ENCODE measurements at regions not wholly inside any gene's neighbourhood (a gene's known extent, or its start where the extent isn't known, plus 50 kb on each side); places are given as distances from the start of the nearest gene placed in this dataset.

- Histone ChIP-seq H3K4me2 (ENCODE audit: low read depth, low read length) (no peak overlapping the region), H3K9ac (ENCODE audit: insufficient read depth, low read depth, low read length) (no peak overlapping the region), H3K36me3 (replicated peaks in 1 of 2; ENCODE audit: control insufficient read depth in 1 of 2, insufficient read depth in 2 of 2, low read length in 2 of 2) (no peaks in the 10 kb centered on the region), H3K4me3 (replicated peaks in 1 of 3; ENCODE audit: insufficient read depth in 1 of 3, low read depth in 2 of 3, low read length in 3 of 3) (no peak overlapping the region), H3K27me3 (ENCODE audit: control insufficient read depth in 1 of 2, insufficient read depth in 2 of 2, low read length in 2 of 2) (no peaks in the 10 kb centered on the region; a peak in 1 of 5 replicates), H2AFZ (ENCODE audit: low read length) (no peak overlapping the region), H3K4me1 (ENCODE audit: insufficient read depth, low read length) (no peaks in the 10 kb centered on the region), H4K20me1 (ENCODE audit: insufficient read depth, low read length) (no peaks in the 10 kb centered on the region), H3K79me2 (ENCODE audit: insufficient read depth, low read length) (no peaks in the 10 kb centered on the region), H3K27ac (ENCODE audit: extremely low read length, insufficient read depth, low read length) (no peak overlapping the region), H3K9me3 (ENCODE audit: low read length) (no peaks in the 10 kb centered on the region)
- intact Hi-C loops (cut with micrococcal nuclease; ENCODE audit: unreplicated experiment) = no loop called here
- DNase-seq (ENCODE audit: low spot score) (no peak), FAIRE-seq (no peak), ATAC-seq (no peak)
- in situ Hi-C loops (cut with HindIII; ENCODE audit: extremely low pct_ligation_motif_present, low pct_unique_long_range_greater_than_20kb) = no loop called here
- POLR2A ChIA-PET = no interaction called here
- BruUV-seq (replicated peaks) = no TSS peak
- TF ChIP-seq PAWR (CRISPR knock-in tag; IDR thresholded peaks at IDR 0.05; ENCODE audit: borderline replicate concordance) (no peak), ZBTB1 (CRISPR knock-in tag; IDR thresholded peaks at IDR 0.05; ENCODE audit: borderline replicate concordance) (no peak), ZNF546 (CRISPR knock-in tag; conservative IDR thresholded peaks at IDR 0.05) (no peak), ZNF652 (CRISPR knock-in tag; IDR thresholded peaks at IDR 0.05; ENCODE audit: borderline replicate concordance, low read depth) (no peak), HDAC6 (IDR thresholded peaks at IDR 0.05; ENCODE audit: low read depth, low read length) (no peak), TEAD3 (CRISPR knock-in tag; optimal IDR thresholded peaks at IDR 0.05; ENCODE audit: borderline replicate concordance) (no peak), SNAPC5 (CRISPR knock-in tag; IDR thresholded peaks at IDR 0.05; ENCODE audit: borderline replicate concordance) (no peak), KLF6 (CRISPR knock-in tag; IDR thresholded peaks at IDR 0.05) (no peak), ZFX (CRISPR knock-in tag; IDR thresholded peaks at IDR 0.05; ENCODE audit: low read depth) (no peak), MYC (CRISPR knock-in tag; IDR thresholded peaks at IDR 0.05; ENCODE audit: borderline replicate concordance) (no peak), SATB2 (CRISPR knock-in tag; IDR thresholded peaks at IDR 0.05) (no peak), CEBPB (IDR thresholded peaks at IDR 0.05; ENCODE audit: borderline replicate concordance, low read depth, low read length) (no peak), ZNF510 (CRISPR knock-in tag; IDR thresholded peaks at IDR 0.05; ENCODE audit: low read depth) (no peak)
- TF ChIP-seq, protein P1, sequence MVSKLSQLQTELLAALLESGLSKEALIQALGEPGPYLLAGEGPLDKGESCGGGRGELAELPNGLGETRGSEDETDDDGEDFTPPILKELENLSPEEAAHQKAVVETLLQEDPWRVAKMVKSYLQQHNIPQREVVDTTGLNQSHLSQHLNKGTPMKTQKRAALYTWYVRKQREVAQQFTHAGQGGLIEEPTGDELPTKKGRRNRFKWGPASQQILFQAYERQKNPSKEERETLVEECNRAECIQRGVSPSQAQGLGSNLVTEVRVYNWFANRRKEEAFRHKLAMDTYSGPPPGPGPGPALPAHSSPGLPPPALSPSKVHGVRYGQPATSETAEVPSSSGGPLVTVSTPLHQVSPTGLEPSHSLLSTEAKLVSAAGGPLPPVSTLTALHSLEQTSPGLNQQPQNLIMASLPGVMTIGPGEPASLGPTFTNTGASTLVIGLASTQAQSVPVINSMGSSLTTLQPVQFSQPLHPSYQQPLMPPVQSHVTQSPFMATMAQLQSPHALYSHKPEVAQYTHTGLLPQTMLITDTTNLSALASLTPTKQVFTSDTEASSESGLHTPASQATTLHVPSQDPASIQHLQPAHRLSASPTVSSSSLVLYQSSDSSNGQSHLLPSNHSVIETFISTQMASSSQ (IDR thresholded peaks at IDR 0.05; ENCODE audit: low read depth) = no peak
- TF ChIP-seq, protein P1 (CRISPR knock-in tag; IDR thresholded peaks at IDR 0.05; ENCODE audit: borderline replicate concordance) = no peak
- no CpG with 5 or more reads among the region's 3 CpGs for WGBS (ENCODE audit: low lambda C conversion rate)
- CTCF ChIA-PET (ENCODE audit: low intra/inter-chr PET ratio, low total read pairs) = no interaction called here
These were observed 670.8 kb downstream of the ACTL7B start for GRCh38 chr9:108184941-108185340.

Measured in HepG2 (cell line).